ENCODE measurements at regions not wholly inside any gene's neighbourhood (a gene's known extent, or its start where the extent isn't known, plus 50 kb on each side); places are given as distances from the start of the nearest gene placed in this dataset.
"Not testable (repeated sequence)": the region's sequence is repeated elsewhere in the genome, so short reads cannot be mapped to it uniquely, and the experiment has no call there.

DNA sequence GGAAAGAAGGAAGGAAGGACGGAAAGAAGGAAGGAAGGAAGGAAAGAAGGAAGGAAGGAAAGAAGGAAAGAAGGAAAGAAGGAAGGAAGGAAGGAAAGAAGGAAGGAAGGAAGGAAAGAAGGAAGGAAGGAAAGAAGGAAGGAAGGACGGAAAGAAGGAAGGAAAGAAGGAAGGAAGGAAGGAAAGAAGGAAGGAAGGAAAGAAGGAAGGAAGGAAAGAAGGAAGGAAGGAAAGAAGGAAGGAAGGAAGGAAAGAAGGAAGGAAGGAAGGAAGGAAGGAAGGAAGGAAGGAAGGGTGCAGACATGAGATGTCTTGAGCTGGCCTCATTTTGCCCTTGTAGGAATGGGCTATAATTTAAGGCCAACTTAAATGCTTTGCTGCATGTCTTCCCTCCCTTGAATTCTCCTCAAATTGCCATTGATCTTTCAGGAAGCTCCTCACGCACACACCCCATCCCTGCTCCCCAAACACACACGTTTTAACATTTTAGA lies 172.1 kb upstream of the NOX3 start:
- not testable (repeated sequence) for TF ChIP-seq NR3C1 (IDR thresholded peaks at IDR 0.05); EP300 (IDR thresholded peaks at IDR 0.05); RNF2 (IDR thresholded peaks at IDR 0.05; ENCODE audit: borderline replicate concordance, low read depth); RFX5 (IDR thresholded peaks at IDR 0.05)
- TF ChIP-seq, protein P1, sequence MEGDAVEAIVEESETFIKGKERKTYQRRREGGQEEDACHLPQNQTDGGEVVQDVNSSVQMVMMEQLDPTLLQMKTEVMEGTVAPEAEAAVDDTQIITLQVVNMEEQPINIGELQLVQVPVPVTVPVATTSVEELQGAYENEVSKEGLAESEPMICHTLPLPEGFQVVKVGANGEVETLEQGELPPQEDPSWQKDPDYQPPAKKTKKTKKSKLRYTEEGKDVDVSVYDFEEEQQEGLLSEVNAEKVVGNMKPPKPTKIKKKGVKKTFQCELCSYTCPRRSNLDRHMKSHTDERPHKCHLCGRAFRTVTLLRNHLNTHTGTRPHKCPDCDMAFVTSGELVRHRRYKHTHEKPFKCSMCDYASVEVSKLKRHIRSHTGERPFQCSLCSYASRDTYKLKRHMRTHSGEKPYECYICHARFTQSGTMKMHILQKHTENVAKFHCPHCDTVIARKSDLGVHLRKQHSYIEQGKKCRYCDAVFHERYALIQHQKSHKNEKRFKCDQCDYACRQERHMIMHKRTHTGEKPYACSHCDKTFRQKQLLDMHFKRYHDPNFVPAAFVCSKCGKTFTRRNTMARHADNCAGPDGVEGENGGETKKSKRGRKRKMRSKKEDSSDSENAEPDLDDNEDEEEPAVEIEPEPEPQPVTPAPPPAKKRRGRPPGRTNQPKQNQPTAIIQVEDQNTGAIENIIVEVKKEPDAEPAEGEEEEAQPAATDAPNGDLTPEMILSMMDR (IDR thresholded peaks at IDR 0.05), result not testable (repeated sequence)

Measured in A549 (cell line).